ENCODE measurements at regions not wholly inside any gene's neighbourhood (a gene's known extent, or its start where the extent isn't known, plus 50 kb on each side); places are given as distances from the start of the nearest gene placed in this dataset.
"Not testable (repeated sequence)": the region's sequence is repeated elsewhere in the genome, so short reads cannot be mapped to it uniquely, and the experiment has no call there.

DNA sequence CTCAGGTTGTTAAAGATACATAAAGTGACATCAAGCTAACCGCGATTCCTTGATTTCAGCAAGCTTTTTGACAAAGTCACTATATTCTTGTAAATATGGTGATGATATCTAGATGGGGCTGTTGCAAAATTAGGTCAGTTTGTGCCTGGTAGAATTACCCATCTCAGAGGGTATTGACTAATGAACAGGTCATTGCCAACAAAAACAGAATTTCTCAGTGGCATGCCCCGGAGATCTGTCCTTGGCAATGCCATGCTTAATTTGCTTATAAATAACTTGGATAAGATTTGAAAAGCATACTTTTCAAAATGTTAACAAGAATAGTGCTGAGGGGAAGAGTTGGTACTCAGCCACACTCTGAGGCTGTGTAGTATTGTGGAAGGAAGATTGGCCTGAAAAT, 783.3 kb upstream of the SEMA6A start:
- H3K27me3 ChIP-seq = no peaks in the 10 kb centered on the region
- no peak overlapping the region for H3K27ac ChIP-seq
- TF ChIP-seq POLR2AphosphoS5 (IDR thresholded peaks at IDR 0.05) (no peak), EP300 (IDR thresholded peaks at IDR 0.05) (no peak), POLR2A (IDR thresholded peaks at IDR 0.05) (no peak)
- TF ChIP-seq, protein P1, sequence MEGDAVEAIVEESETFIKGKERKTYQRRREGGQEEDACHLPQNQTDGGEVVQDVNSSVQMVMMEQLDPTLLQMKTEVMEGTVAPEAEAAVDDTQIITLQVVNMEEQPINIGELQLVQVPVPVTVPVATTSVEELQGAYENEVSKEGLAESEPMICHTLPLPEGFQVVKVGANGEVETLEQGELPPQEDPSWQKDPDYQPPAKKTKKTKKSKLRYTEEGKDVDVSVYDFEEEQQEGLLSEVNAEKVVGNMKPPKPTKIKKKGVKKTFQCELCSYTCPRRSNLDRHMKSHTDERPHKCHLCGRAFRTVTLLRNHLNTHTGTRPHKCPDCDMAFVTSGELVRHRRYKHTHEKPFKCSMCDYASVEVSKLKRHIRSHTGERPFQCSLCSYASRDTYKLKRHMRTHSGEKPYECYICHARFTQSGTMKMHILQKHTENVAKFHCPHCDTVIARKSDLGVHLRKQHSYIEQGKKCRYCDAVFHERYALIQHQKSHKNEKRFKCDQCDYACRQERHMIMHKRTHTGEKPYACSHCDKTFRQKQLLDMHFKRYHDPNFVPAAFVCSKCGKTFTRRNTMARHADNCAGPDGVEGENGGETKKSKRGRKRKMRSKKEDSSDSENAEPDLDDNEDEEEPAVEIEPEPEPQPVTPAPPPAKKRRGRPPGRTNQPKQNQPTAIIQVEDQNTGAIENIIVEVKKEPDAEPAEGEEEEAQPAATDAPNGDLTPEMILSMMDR (IDR thresholded peaks at IDR 0.05) = no peak
- DNase-seq (ENCODE audit: low spot score in 2 of 2) = no peak
- H3K4me1 ChIP-seq = no peaks in the 10 kb centered on the region
- H3K4me3 ChIP-seq = no peak overlapping the region
- no peaks in the 10 kb centered on the region for H3K9me3 ChIP-seq
- 59% methylated on average over 3 of the region's 3 CpGs for WGBS
- no peaks in the 10 kb centered on the region for H3K36me3 ChIP-seq

DNA sequence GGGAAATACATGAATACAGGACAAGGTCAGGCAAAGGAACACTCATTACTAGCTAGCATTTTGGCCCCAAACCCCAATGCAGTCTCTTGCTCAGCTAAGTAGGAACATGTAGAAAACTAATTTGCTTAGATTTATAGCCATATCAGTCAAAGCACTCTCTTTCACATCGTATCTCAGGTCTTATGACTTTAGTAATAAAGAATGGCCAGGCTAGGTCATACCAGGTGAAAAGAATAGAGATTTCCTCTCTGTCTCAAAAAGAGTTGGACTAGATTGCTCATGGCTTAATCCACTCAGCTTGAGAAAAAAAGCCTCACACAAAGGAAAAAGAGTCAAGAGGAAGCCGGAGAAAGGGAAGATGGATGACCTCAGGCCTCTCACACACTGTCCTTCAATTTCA, 772.7 kb upstream of the SEMA6A start:
- H3K4me1 ChIP-seq = no peaks in the 10 kb centered on the region
- no peak overlapping the region for H3K27ac ChIP-seq
- TF ChIP-seq, protein P1 (IDR thresholded peaks at IDR 0.05) = no peak
- TF ChIP-seq POLR2A (IDR thresholded peaks at IDR 0.05) = no peak
- no peak for TF ChIP-seq EP300 (IDR thresholded peaks at IDR 0.05)
- no peak for TF ChIP-seq POLR2AphosphoS5 (IDR thresholded peaks at IDR 0.05)
- no peak overlapping the region for H3K4me3 ChIP-seq
- DNase-seq (ENCODE audit: low spot score in 2 of 2) = no peak
- H3K9me3 ChIP-seq = no peaks in the 10 kb centered on the region
- H3K27me3 ChIP-seq = no peaks in the 10 kb centered on the region
- H3K36me3 ChIP-seq = no peaks in the 10 kb centered on the region
- 54% methylated on average over 2 of the region's 2 CpGs for WGBS

DNA sequence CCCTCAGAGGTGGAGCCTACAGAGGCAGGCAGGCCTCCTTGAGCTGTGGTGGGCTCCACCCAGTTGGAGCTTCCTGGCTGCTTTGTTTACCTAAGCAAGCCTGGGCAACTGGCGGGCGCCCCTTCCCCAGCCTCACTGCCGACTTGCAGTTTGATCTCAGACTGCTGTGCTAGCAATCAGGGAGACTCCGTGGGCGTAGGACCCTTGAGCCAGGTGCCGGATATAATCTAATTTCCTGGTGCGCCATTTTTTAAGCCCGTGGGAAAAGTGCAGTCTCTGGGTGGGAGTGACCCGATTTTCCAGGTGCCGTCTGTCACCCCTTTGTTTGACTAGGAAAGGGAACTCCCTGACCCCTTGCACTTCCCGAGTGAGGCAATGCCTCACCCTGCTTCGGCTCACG, 769.1 kb upstream of the SEMA6A start:
- 73% methylated on average over 10 of the region's 13 CpGs for WGBS
- H3K4me1 ChIP-seq, H3K4me3 ChIP-seq: not testable (repeated sequence)

DNA sequence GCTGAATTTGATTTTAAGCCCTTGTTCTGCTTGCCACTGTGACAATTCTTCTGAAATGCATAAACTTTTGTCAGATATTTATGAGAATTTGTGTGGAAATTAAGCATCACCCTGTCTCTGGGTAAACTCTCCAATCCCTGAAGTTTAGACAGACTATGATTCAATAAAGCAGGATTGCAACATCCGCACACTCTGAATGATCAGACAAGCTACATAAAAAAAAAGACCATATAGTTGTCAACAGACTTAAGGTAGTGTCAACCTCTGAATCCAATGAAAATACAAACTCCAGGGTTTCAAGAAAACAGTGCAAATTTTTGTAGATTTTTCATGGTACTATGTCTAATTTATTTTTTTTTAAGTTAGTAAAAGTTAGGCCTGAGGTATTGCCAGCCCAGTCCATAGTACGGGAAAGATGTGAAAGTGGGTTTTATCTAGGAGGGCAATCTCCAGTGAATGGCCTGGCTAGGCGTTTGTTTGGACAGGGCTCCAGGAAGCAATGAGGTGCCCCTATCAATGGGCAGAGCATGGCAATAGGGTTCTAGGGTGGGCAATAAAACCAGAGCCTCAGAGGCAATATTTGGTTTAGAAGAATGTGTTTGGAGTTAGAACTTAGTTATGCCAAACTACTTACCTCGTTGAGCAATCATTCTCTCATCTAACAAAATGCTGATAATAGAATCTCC, 762.6 kb upstream of the SEMA6A start:
- H3K4me1 ChIP-seq = no peaks in the 10 kb centered on the region
- H3K27ac ChIP-seq = no peak overlapping the region
- no peak overlapping the region for H3K4me3 ChIP-seq
- 83% methylated on average over 4 of the region's 4 CpGs for WGBS
- DNase-seq (ENCODE audit: low spot score in 2 of 2) = no peak
- no peaks in the 10 kb centered on the region for H3K9me3 ChIP-seq
- H3K27me3 ChIP-seq = no peaks in the 10 kb centered on the region
- no peak for TF ChIP-seq EP300 (IDR thresholded peaks at IDR 0.05)
- TF ChIP-seq POLR2AphosphoS5 (IDR thresholded peaks at IDR 0.05) = no peak
- no peak for TF ChIP-seq POLR2A (IDR thresholded peaks at IDR 0.05)
- TF ChIP-seq, protein P1 (IDR thresholded peaks at IDR 0.05) = no peak
- no peaks in the 10 kb centered on the region for H3K36me3 ChIP-seq

More for the DNA sequence above, 769.1 kb upstream of the SEMA6A start:
- not testable (repeated sequence) for H3K27me3 ChIP-seq; H3K9me3 ChIP-seq; H3K36me3 ChIP-seq; H3K27ac ChIP-seq; DNase-seq (ENCODE audit: low spot score in 2 of 2)

DNA sequence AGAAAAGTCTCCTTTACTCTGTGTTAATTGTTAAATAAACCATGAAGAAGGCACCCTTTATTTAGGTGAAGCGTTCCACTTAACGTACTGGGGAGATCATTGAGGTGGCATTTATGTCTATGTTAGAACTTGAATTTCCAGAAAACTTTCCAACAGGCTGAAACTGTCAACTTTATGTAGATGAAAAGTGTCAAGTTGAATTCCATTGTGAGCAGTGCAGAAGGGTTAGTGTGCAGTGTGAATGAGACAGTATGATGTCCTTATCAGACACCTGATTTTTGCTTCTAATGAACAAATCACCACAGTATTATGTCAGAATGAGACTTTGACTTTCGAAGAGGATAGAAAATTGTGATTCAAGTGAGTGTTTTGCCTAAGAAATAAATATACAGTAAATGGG, 761.6 kb upstream of the SEMA6A start:
- Histone ChIP-seq H3K4me3 (no peak overlapping the region), H3K27me3 (no peaks in the 10 kb centered on the region), H3K27ac (no peak overlapping the region), H3K9me3 (no peaks in the 10 kb centered on the region), H3K36me3 (no peaks in the 10 kb centered on the region), H3K4me1 (no peaks in the 10 kb centered on the region)
- TF ChIP-seq EP300 (IDR thresholded peaks at IDR 0.05) (no peak), POLR2A (IDR thresholded peaks at IDR 0.05) (no peak), POLR2AphosphoS5 (IDR thresholded peaks at IDR 0.05) (no peak)
- TF ChIP-seq, protein P1 (IDR thresholded peaks at IDR 0.05) = no peak
- WGBS = 73% methylated on average over 3 of the region's 3 CpGs
- DNase-seq (ENCODE audit: low spot score in 2 of 2) = no peak

DNA sequence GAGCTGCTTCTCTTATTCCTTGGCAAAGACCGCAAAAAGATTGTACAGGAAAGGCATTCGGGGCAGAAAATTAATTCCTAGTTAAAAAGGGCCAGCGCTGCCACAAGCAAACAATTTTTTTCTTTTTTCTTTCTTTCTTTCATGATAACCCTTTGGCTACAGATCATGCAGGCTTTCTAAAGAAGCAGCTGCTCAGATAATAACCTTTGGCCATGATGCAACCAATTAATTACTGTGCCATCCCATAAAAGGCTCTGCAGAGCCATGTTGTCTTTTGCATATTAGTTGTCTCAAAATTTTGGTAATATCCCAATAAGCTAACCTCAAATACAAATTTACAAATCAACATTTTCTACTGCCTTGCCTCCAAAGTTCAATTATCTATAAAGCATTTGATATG, 758.4 kb upstream of the SEMA6A start:
- Histone ChIP-seq H3K9me3 (no peaks in the 10 kb centered on the region), H3K27ac (no peak overlapping the region), H3K4me3 (no peak overlapping the region), H3K36me3 (no peaks in the 10 kb centered on the region), H3K27me3 (no peaks in the 10 kb centered on the region), H3K4me1 (no peaks in the 10 kb centered on the region)
- 89% methylated on average over 3 of the region's 3 CpGs for WGBS
- no peak for TF ChIP-seq POLR2A (IDR thresholded peaks at IDR 0.05)
- TF ChIP-seq, protein P1 (IDR thresholded peaks at IDR 0.05) = no peak
- TF ChIP-seq EP300 (IDR thresholded peaks at IDR 0.05) = no peak
- TF ChIP-seq POLR2AphosphoS5 (IDR thresholded peaks at IDR 0.05) = no peak
- no peak for DNase-seq (ENCODE audit: low spot score in 2 of 2)
